Muscle layer of colon (tissue), 2 donors: ENCODE measurements at regions not wholly inside any gene's neighbourhood (a gene's known extent, or its start where the extent isn't known, plus 50 kb on each side); places are given as distances from the start of the nearest gene placed in this dataset.

ENCODE experiments used
- H3K27ac ChIP-seq: one replicate; pipeline ENCODE4 v1.7.0; 2013; ENCODE audit warnings: low read depth, mild to moderate bottlenecking, low read length, moderate library complexity
- H3K27me3 ChIP-seq, 2 donors: one replicate each; pipeline ENCODE4 v1.7.0; 2013; ENCODE audit warnings: low read length in 2 of 2, mild to moderate bottlenecking in 2 of 2; ENCODE audit not compliant: insufficient read depth in 2 of 2, control insufficient read depth in 1 of 2
- H3K36me3 ChIP-seq: one replicate; pipeline ENCODE4 v1.7.0; 2013; ENCODE audit warnings: mild to moderate bottlenecking, low read length; ENCODE audit not compliant: insufficient read depth
- H3K4me1 ChIP-seq: one replicate; pipeline ENCODE4 v1.7.0; 2013; ENCODE audit warnings: mild to moderate bottlenecking, low read length; ENCODE audit not compliant: insufficient read depth
- H3K4me3 ChIP-seq, 2 donors: one replicate each; pipeline ENCODE4 v1.7.0; 2013; ENCODE audit warnings: low read length in 2 of 2, low read depth in 1 of 2, mild to moderate bottlenecking in 1 of 2, moderate library complexity in 1 of 2
- H3K9ac ChIP-seq: one replicate; pipeline ENCODE4 v1.7.0; 2013; ENCODE audit warnings: low read length
- H3K9me3 ChIP-seq: one replicate; pipeline ENCODE4 v1.7.0; 2013; ENCODE audit warnings: mild to moderate bottlenecking, low read length
- donor health status: abdominal sarcoma.
- donor health status: Adenocarcinoma of cecum.

DNA sequence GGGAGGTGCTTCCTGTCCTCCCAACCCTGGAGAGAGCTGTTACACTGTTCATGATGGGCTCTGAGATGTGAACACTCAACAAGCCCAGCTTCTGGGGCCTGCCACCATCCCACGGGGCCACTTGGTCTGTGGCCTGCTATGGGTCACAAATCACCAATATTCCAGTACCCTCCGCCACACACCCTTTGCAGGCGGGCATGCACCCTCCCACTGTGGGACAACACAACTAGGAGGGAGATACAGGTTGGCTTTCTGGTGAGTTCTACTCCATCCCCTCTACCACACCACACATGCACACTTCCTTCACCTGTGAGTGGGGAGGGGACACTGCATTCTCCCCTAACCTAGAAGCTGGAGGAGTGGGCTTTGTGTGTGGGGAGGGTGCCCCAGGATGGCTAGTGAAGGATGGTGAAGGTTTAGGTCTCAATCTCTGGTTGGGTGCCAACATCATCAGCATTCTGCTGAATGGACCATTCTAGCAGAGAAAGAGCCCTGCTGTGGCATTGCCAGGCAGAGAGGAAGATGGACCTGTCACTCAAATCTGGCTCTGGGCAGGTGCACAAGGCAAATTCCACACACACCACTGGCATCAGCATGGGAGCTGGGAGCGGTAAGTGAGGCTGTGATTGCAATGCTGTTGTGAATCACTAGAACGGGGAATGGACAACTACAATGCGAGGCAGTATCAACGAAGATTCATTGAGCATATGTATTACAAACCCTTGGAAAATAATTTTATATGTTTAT is 175.1 kb downstream of the THBS2 start:
- H3K4me3 ChIP-seq, result no peak overlapping the region
- no peaks in the 10 kb centered on the region for H3K36me3 ChIP-seq
- no peak overlapping the region for H3K27ac ChIP-seq
- no peaks in the 10 kb centered on the region for H3K9me3 ChIP-seq
- no peak overlapping the region for H3K9ac ChIP-seq
- H3K4me1 ChIP-seq, result peaks cover 27% of the 10 kb centered on the region
- no peaks in the 10 kb centered on the region for H3K27me3 ChIP-seq

DNA sequence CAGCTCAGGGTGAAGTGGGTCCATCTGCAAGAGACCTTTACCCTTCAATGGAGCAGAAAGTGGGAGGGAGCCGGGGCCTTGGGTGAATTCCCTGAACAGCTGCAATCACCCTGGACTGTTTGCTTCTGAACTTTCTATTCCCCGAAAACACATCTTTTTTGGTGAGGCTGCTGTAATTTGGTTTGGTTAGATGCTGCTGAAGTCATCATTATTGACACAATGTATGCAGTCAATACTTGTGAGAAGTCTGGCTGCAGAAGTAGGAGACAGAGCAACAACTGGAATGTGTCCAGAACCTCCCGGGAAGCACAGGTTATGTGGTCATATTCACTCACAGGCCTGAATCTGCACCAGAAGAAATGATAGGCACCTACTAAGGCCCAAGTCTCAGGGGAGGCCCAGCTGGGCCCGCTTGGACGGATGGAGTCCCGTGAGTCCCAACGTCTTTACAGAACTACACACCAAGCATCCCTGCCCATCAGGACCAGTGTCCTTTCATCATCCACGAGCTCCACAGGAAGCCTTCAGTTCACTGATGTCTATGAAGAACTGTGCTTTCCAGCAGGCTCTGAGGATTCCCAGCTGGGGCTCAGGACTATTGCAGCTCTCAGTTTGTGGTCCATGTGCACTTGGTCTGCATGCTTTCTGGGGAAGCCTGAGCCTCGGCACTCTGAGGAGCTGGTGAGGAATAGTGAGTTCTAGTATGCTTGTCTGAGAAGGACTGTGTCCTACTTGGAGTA is 177.6 kb downstream of the THBS2 start:
- Histone ChIP-seq H3K27me3 (no peaks in the 10 kb centered on the region), H3K9me3 (no peaks in the 10 kb centered on the region), H3K27ac (peak overlapping the region; percentile 63), H3K4me1 (peaks cover 51% of the 10 kb centered on the region), H3K36me3 (no peaks in the 10 kb centered on the region), H3K9ac (no peak overlapping the region), H3K4me3 (peak overlapping the region in 1 of 2 donors; percentile 52)

DNA sequence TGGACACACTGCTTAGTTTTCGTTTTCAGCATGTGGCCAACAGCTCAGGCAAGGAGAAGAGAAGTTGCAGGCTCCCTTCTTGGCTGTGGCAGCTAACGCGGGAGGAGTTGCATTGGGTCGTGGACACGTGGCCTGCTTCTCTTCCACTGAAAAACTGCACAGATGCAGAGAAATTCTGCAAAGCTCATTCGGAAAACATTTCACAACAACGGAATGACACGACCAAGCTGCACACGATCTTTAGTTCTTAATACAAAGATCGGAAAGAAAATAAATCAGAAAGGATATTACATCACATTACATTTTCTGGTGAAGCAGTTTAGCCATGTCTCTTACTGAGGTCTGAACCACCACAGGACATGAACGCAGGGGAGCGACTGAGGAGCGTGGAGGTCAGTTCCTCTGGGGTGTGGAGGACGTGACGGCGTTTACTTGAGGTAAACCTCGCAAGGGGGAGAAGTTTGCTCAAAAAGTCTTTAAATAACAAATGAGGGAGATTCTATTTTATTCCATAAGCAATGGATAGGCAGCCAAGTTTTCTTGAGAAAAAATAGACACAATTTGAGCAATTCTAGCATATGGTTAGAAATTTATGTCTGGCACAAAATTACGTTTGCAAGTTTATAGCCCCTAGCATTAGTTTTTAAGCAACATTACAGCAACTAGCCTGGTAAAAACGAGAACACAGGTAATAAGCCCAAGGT is 178.3 kb downstream of the THBS2 start:
- H3K4me3 ChIP-seq, result peak overlapping the region in 1 of 2 donors; percentile 52
- H3K4me1 ChIP-seq, result peaks cover 56% of the 10 kb centered on the region
- H3K9ac ChIP-seq, result peak overlapping the region; percentile 2
- H3K36me3 ChIP-seq, result no peaks in the 10 kb centered on the region
- H3K27me3 ChIP-seq, result no peaks in the 10 kb centered on the region
- H3K9me3 ChIP-seq, result no peaks in the 10 kb centered on the region
- H3K27ac ChIP-seq, result peak overlapping the region; percentile 63

GRCh38 chr6:169074526-169074925 is 179.1 kb downstream of the THBS2 start:
- Histone ChIP-seq H3K9me3 (no peaks in the 10 kb centered on the region), H3K27ac (peak overlapping the region; percentile 63), H3K36me3 (no peaks in the 10 kb centered on the region), H3K4me3 (no peak overlapping the region), H3K9ac (peak overlapping the region; percentile 2), H3K27me3 (no peaks in the 10 kb centered on the region), H3K4me1 (peaks cover 63% of the 10 kb centered on the region)

GRCh38 chr6:169073311-169073710 is 180.3 kb downstream of the THBS2 start:
- Histone ChIP-seq H3K27me3 (no peaks in the 10 kb centered on the region), H3K4me1 (peaks cover 68% of the 10 kb centered on the region), H3K4me3 (no peak overlapping the region), H3K9me3 (no peaks in the 10 kb centered on the region), H3K36me3 (no peaks in the 10 kb centered on the region), H3K9ac (no peak overlapping the region), H3K27ac (no peak overlapping the region)

DNA sequence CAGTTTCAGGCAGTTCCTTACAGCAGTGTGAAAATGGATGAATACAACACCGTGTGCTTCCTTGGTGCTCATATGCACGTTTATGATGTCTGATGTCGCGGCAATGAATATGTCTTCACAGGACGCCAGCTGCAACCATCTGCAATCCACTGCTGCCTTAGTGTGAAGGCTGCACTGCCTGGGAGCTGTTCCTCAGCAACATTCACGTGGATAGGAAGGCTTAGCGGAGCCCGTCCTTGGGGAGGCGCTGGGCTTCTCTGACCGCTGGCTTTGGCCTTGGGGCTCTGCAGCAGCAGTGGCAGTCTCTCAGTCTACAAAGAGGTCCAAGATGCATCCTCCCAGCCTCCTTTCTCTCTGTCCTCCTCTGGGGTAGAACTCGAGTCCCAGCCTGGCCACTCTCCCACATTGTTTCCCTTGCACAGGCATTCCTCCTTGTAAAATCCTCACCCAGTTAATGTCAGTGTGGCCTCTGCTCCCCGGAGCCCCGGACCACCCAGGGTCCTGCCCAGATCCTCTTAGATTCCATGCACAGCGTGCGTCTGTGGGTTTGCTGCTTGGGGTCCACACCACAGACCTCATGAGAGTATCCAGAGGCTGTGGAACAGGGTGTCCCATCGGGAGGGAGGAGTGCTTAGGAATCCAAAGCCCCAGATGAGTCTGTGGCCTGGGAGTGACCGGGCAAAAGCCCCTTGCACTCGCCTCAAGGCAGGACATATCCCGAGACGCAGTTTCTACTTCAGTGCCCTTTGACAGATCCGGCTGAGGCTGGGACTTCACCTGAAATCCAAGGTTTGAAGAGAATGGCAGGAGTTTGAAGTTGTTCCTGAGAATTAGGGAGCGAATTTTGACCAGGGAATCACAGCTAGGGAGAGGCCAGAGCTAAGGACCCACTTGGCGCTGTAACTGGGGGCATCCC is 181.3 kb downstream of the THBS2 start:
- peak overlapping the region; percentile 10 for H3K27ac ChIP-seq

GRCh38 chr6:169071394-169071793 is 182.3 kb downstream of the THBS2 start:
- peak overlapping the region; percentile 43 for H3K27ac ChIP-seq
- no peaks in the 10 kb centered on the region for H3K27me3 ChIP-seq
- H3K36me3 ChIP-seq, result no peaks in the 10 kb centered on the region
- no peak overlapping the region for H3K9ac ChIP-seq
- peaks cover 65% of the 10 kb centered on the region for H3K4me1 ChIP-seq
- no peaks in the 10 kb centered on the region for H3K9me3 ChIP-seq
- H3K4me3 ChIP-seq, result no peak overlapping the region

More for the DNA sequence above, 181.3 kb downstream of the THBS2 start:
- H3K9ac ChIP-seq, result no peak overlapping the region
- no peaks in the 10 kb centered on the region for H3K9me3 ChIP-seq
- no peak overlapping the region for H3K4me3 ChIP-seq
- H3K27me3 ChIP-seq, result no peaks in the 10 kb centered on the region
- H3K36me3 ChIP-seq, result no peaks in the 10 kb centered on the region
- peaks cover 68% of the 10 kb centered on the region for H3K4me1 ChIP-seq

- Histone ChIP-seq H3K4me1 (peaks cover 57% of the 10 kb centered on the region), H3K9ac (no peak overlapping the region), H3K9me3 (no peaks in the 10 kb centered on the region), H3K27ac (peak overlapping the region; percentile 43), H3K27me3 (no peaks in the 10 kb centered on the region), H3K36me3 (no peaks in the 10 kb centered on the region), H3K4me3 (no peak overlapping the region)
Measured at GRCh38 chr6:169070506-169071176, 183.0 kb downstream of the THBS2 start.

DNA sequence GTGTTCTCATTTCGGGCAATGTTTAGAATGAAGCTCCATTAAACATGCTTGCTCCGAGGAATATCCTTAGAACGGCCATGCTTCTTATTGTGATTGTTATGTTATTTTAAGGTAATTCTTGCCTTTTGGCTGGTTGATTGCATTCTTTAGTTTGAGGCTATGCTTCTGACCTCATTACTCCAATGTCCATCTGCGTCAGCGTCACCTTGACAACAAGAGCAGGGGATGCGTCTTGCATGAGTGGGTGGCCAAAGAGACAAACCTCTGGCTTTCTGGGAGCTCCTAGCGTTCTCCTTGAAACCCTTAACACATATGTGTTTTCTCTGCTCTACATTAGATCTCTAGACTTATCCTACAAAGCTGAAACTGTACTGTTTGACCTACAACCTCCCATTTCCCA is 184.3 kb downstream of the THBS2 start:
- Histone ChIP-seq H3K27me3 (no peaks in the 10 kb centered on the region), H3K4me1 (peaks cover 46% of the 10 kb centered on the region), H3K36me3 (no peaks in the 10 kb centered on the region), H3K4me3 (no peak overlapping the region), H3K27ac (no peak overlapping the region), H3K9me3 (no peaks in the 10 kb centered on the region), H3K9ac (no peak overlapping the region)

DNA sequence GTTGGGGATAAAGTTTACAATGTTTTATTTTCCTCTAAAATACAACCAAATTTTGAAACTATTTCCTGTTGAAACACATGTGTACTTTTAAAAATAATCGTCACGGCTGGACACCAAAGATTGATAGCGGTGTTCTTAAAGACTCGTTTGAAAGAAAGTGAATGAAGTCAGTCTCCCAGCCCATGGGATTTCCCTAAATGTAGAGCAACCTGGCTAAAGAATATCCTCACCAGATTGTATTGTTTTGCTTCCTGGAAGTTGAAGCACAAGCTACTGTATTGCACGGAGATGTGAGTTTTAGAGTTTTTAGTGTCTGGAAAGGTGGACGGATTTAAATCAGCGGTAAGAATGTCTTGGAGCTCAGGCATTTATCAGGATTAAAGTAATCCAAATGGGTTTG is 189.5 kb downstream of the THBS2 start:
- no peaks in the 10 kb centered on the region for H3K27me3 ChIP-seq
- H3K9ac ChIP-seq, result no peak overlapping the region
- no peak overlapping the region for H3K27ac ChIP-seq
- H3K9me3 ChIP-seq, result no peaks in the 10 kb centered on the region
- peaks cover under 1% of the 10 kb centered on the region for H3K4me1 ChIP-seq
- no peaks in the 10 kb centered on the region for H3K36me3 ChIP-seq
- no peak overlapping the region for H3K4me3 ChIP-seq
